HepG2 (cell line): ENCODE measurements at regions not wholly inside any gene's neighbourhood (a gene's known extent, or its start where the extent isn't known, plus 50 kb on each side); places are given as distances from the start of the nearest gene placed in this dataset.

Experiments
- ATAC-seq: fragments of 200-7000 bp; cut with Tn5 transposase; 3 replicates; pipeline ENCODE4 v1.9.1; 2020; ENCODE audit warnings: mild to moderate bottlenecking, moderate library complexity
- BruUV-seq: library from RNA; stranded (reverse); fragments of 400-500 nt; replicated peaks from 2 replicates; lab custom pipeline; 2021; lab: Mats Ljungman, UMichigan
- CTCF ChIA-PET: fragments of 300-600 bp; formaldehyde crosslinking; extraction: SDS; loops from one replicate; lab custom pipeline; 2021; ENCODE audit warnings: low total read pairs, inconsistent platforms, low intra/inter-chr PET ratio; lab: Yijun Ruan, JAX
- POLR2A ChIA-PET: fragments of 350-600 bp; sonication (Branson Sonifier 250); formaldehyde crosslinking; loops from one replicate; lab custom pipeline; 2020; ENCODE audit warnings: antibody characterized with exemption, inconsistent platforms; lab: Yijun Ruan, JAX
- DNase-seq: peaks from one replicate; pipeline ENCODE4 v3.0.0-alpha.2; 2015; ENCODE audit warnings: low spot score
- FAIRE-seq: peaks from 3 replicates; lab custom pipeline; 2011; peaks lifted over from hg19 to GRCh38; lab: Jason Lieb, UNC
- H2AFZ ChIP-seq: one replicate; pipeline ENCODE4 v1.6.1; 2011; ENCODE audit warnings: low read length, inconsistent platforms
- H3K27ac ChIP-seq: fragments of 300-600 bp; 3 replicates; pipeline ENCODE4 v1.8.0; 2011; ENCODE audit warnings: mixed run types, mild to moderate bottlenecking, mixed read lengths, low read length, inconsistent platforms; ENCODE audit not compliant: insufficient read depth; ENCODE audit errors: extremely low read length
- H3K27me3 ChIP-seq, 2 experiments: fragments of 200-600 bp in 1 of 2; 2 replicates in 1 of 2; 3 replicates in 1 of 2; pipeline versions ENCODE4 v1.6.0 to v1.8.0; 2011; ENCODE audit warnings: low read length in 2 of 2, mild to moderate bottlenecking in 2 of 2, moderate library complexity in 2 of 2, inconsistent platforms in 1 of 2; ENCODE audit not compliant: insufficient read depth in 2 of 2, control insufficient read depth in 1 of 2
- H3K36me3 ChIP-seq, 2 experiments: fragments of 200-600 bp in 1 of 2; replicated peaks in 1 of 2; 2 replicates in 1 of 2; 3 replicates in 1 of 2; pipeline versions ENCODE4 v1.5.1 to v1.8.0; 2011; ENCODE audit warnings: low read length in 2 of 2, inconsistent platforms in 1 of 2; ENCODE audit not compliant: insufficient read depth in 2 of 2, control insufficient read depth in 1 of 2
- H3K4me1 ChIP-seq: 2 replicates; pipeline ENCODE4 v1.5.1; 2012; ENCODE audit warnings: low read length, inconsistent platforms; ENCODE audit not compliant: insufficient read depth
- H3K4me2 ChIP-seq: 2 replicates; pipeline ENCODE4 v1.6.0; 2011; ENCODE audit warnings: low read depth, low read length, inconsistent platforms
- H3K4me3 ChIP-seq, 3 experiments: fragments of 200-600 bp in 1 of 3; sonication (generic), shearing (Covaris generic) in 1 of 3; replicated peaks in 1 of 3; 2 replicates each; pipeline ENCODE4 v1.5.1; 2011 to 2016; ENCODE audit warnings: low read length in 3 of 3, inconsistent platforms in 2 of 3, low read depth in 2 of 3, mild to moderate bottlenecking in 2 of 3, control low read depth in 1 of 3, mixed read lengths in 1 of 3; ENCODE audit not compliant: insufficient read depth in 1 of 3
- H3K79me2 ChIP-seq: one replicate; pipeline ENCODE4 v1.6.1; 2011; ENCODE audit warnings: low read length, inconsistent platforms; ENCODE audit not compliant: insufficient read depth
- H3K9ac ChIP-seq: 2 replicates; pipeline ENCODE4 v1.6.0; 2011; ENCODE audit warnings: mild to moderate bottlenecking, low read depth, low read length, inconsistent platforms; ENCODE audit not compliant: insufficient read depth
- H3K9me3 ChIP-seq: 2 replicates; pipeline ENCODE4 v1.5.1; 2012; ENCODE audit warnings: mild to moderate bottlenecking, low read length
- H4K20me1 ChIP-seq: 2 replicates; pipeline ENCODE4 v1.6.0; 2011; ENCODE audit warnings: inconsistent platforms, mild to moderate bottlenecking, low read length, moderate library complexity; ENCODE audit not compliant: insufficient read depth
- ATF7 ChIP-seq, 2 experiments: fragments of 450-650 bp in 1 of 2; sonication (generic) in 1 of 2; formaldehyde crosslinking in 1 of 2; IDR thresholded peaks; 2 replicates each; pipeline versions ENCODE4 v1.4.0 to v1.6.1; 2016 to 2020; ENCODE audit warnings: antibody characterized with exemption in 1 of 2, mild to moderate bottlenecking in 1 of 2, missing genetic modification reagents in 1 of 2
- FOXO1 ChIP-seq: sonication (generic); formaldehyde crosslinking; IDR thresholded peaks from 2 replicates; pipeline ENCODE4 v1.4.0; 2020; ENCODE audit warnings: missing genetic modification reagents
- GATA4 ChIP-seq: sonication (generic); IDR thresholded peaks from 2 replicates; pipeline ENCODE4 v1.6.1; 2016; ENCODE audit warnings: antibody characterized with exemption, low read depth, borderline replicate concordance
- KLF9 ChIP-seq: IDR thresholded peaks from 2 replicates; pipeline ENCODE4 v1.6.1; 2016; ENCODE audit warnings: low read depth
- NR3C1 ChIP-seq: sonication (generic); formaldehyde crosslinking; IDR thresholded peaks from 2 replicates; pipeline ENCODE4 v1.4.0; 2020; ENCODE audit warnings: missing genetic modification reagents
- RCOR2 ChIP-seq: IDR thresholded peaks from 2 replicates; pipeline ENCODE4 v1.6.1; 2016; ENCODE audit warnings: missing biosample characterization, missing genetic modification reagents
- SRF ChIP-seq: IDR thresholded peaks from 2 replicates; pipeline ENCODE4 v1.6.1; 2011; ENCODE audit warnings: mild to moderate bottlenecking, low read depth, low read length, moderate library complexity
- ZNF138 ChIP-seq: sonication (generic); formaldehyde crosslinking; IDR thresholded peaks from 2 replicates; pipeline ENCODE4 v1.5.0; 2020; ENCODE audit warnings: mild to moderate bottlenecking, low read depth, missing genetic modification reagents
- ZNF530 ChIP-seq: sonication (generic); formaldehyde crosslinking; IDR thresholded peaks from 2 replicates; pipeline ENCODE4 v1.5.0; 2020; ENCODE audit warnings: low read depth, mild to moderate bottlenecking, missing genetic modification reagents
- ZNF749 ChIP-seq: sonication (generic); formaldehyde crosslinking; IDR thresholded peaks from 2 replicates; pipeline ENCODE4 v1.8.0; 2022; ENCODE audit warnings: mild to moderate bottlenecking, missing genetic modification reagents, moderate library complexity, borderline replicate concordance
- ZNF792 ChIP-seq: IDR thresholded peaks from 2 replicates; pipeline ENCODE4 v1.6.1; 2016
- WGBS: methylation state at CpG from one replicate; pipeline ENCODE4 v1.1.6; 2017; ENCODE audit warnings: low lambda C conversion rate; 5-methylcytosine and 5-hydroxymethylcytosine counted together
- in situ Hi-C: cut with HindIII; loops from 2 replicates; pipeline ENCODE4 v1.10.0; 2017; ENCODE audit warnings: low pct_unique_long_range_greater_than_20kb; ENCODE audit not compliant: extremely low pct_ligation_motif_present
- intact Hi-C: fragments of 100-400 bp; cut with micrococcal nuclease; formaldehyde crosslinking; loops from one replicate; pipeline ENCODE4 v1.10.0; 2022; ENCODE audit not compliant: unreplicated experiment

GRCh38 chr18:38646296-38646695 is 1080.7 kb upstream of the CELF4 start (continued):
- TF ChIP-seq FOXO1 (CRISPR knock-in tag) (no peak), ZNF792 (CRISPR knock-in tag) (no peak), ZNF749 (no peak)

GRCh38 chr18:38644875-38645641 is 1079.5 kb upstream of the CELF4 start:
- Histone ChIP-seq H3K36me3 (no peaks in the 10 kb centered on the region), H3K4me2 (no peak overlapping the region), H3K27ac (no peak overlapping the region), H3K79me2 (no peaks in the 10 kb centered on the region), H2AFZ (no peak overlapping the region), H3K4me3 (no peak overlapping the region), H3K4me1 (no peaks in the 10 kb centered on the region), H4K20me1 (no peaks in the 10 kb centered on the region), H3K27me3 (no peaks in the 10 kb centered on the region), H3K9me3 (no peaks in the 10 kb centered on the region), H3K9ac (no peak overlapping the region)
- DNase-seq (no peak), ATAC-seq (no peak), FAIRE-seq (no peak)
- intact Hi-C loops (no loop called here), in situ Hi-C loops (no loop called here)
- WGBS: 0% methylated on average over 4 of the region's 4 CpGs
- POLR2A ChIA-PET: no interaction called here
- no peak for TF ChIP-seq KLF9 (CRISPR knock-in tag)
- TF ChIP-seq ATF7 (IDR thresholded peaks at IDR 0.05): no peak
- no peak for TF ChIP-seq ATF7 (CRISPR knock-in tag; IDR thresholded peaks at IDR 0.05)
- TF ChIP-seq NR3C1 (CRISPR knock-in tag): no peak
- TF ChIP-seq RCOR2 (CRISPR knock-in tag): no peak
- TF ChIP-seq ZNF530 (CRISPR knock-in tag): no peak
- TF ChIP-seq SRF: no peak
- TF ChIP-seq ZNF138: no peak
- no peak for TF ChIP-seq GATA4
- CTCF ChIA-PET: no interaction called here
- no TSS peak for BruUV-seq
